ENCODE measurements at regions not wholly inside any gene's neighbourhood (a gene's known extent, or its start where the extent isn't known, plus 50 kb on each side); places are given as distances from the start of the nearest gene placed in this dataset.

- Histone ChIP-seq H3K79me2 (ENCODE audit: low read length) (no peaks in the 10 kb centered on the region), H3K9me3 (ENCODE audit: low read length) (no peaks in the 10 kb centered on the region), H3K4me1 (ENCODE audit: low read length) (no peaks in the 10 kb centered on the region), H3K27me3 (ENCODE audit: low read length) (no peaks in the 10 kb centered on the region), H3K4me3 (ENCODE audit: low read length) (no peak overlapping the region), H3K4me2 (ENCODE audit: low read depth, low read length, poor library complexity, severe bottlenecking) (no peak overlapping the region), H3K9me2 (replicated peaks; ENCODE audit: insufficient read depth, low read length) (no peaks in the 10 kb centered on the region), H2AFZ (ENCODE audit: low read length) (no peak overlapping the region), H3K27ac (ENCODE audit: low read length) (no peak overlapping the region), H3K9ac (ENCODE audit: low read length) (no peak overlapping the region), H3K36me3 (ENCODE audit: insufficient read depth, low read length) (no peaks in the 10 kb centered on the region), H4K20me1 (ENCODE audit: insufficient read depth, low read depth, low read length) (no peaks in the 10 kb centered on the region)
- DNase-seq = no peak
Observed at GRCh38 chr5:89428624-89429023, 545.6 kb upstream of the MEF2C start.

- Histone ChIP-seq H3K4me2 (ENCODE audit: low read depth, low read length, poor library complexity, severe bottlenecking) (no peak overlapping the region), H3K27me3 (ENCODE audit: low read length) (no peaks in the 10 kb centered on the region), H3K79me2 (ENCODE audit: low read length) (no peaks in the 10 kb centered on the region), H3K4me3 (ENCODE audit: low read length) (no peak overlapping the region), H3K27ac (ENCODE audit: low read length) (no peak overlapping the region), H3K4me1 (ENCODE audit: low read length) (no peaks in the 10 kb centered on the region), H2AFZ (ENCODE audit: low read length) (no peak overlapping the region), H3K9me3 (ENCODE audit: low read length) (no peaks in the 10 kb centered on the region), H3K36me3 (ENCODE audit: insufficient read depth, low read length) (no peaks in the 10 kb centered on the region), H4K20me1 (ENCODE audit: insufficient read depth, low read depth, low read length) (no peaks in the 10 kb centered on the region), H3K9me2 (replicated peaks; ENCODE audit: insufficient read depth, low read length) (no peaks in the 10 kb centered on the region), H3K9ac (ENCODE audit: low read length) (no peak overlapping the region)
- DNase-seq = no peak
Observed at GRCh38 chr5:89425062-89425461, 542.1 kb upstream of the MEF2C start.

DNA sequence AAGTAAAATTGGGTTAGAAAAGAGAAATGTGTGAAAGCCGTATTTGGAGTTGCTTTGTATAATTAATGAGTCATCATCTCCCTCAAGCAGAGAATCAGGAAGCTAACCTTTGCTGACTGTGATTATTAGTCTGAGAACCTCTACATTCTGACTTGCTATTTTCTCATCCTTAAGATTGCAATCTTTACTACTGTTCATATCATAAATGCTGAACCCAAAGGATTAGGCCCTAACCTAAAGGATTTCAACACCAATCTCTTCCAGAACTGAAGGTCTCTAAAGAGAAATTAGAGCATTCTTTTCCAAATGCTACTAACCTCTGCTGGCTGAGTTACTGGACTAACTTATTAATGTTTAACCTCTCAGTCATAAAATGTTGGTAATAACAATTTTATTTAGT, 538.1 kb upstream of the MEF2C start:
- no peaks in the 10 kb centered on the region for H4K20me1 ChIP-seq (ENCODE audit: insufficient read depth, low read depth, low read length)
- H2AFZ ChIP-seq (ENCODE audit: low read length) = no peak overlapping the region
- no peak overlapping the region for H3K4me2 ChIP-seq (ENCODE audit: low read depth, low read length, poor library complexity, severe bottlenecking)

DNA sequence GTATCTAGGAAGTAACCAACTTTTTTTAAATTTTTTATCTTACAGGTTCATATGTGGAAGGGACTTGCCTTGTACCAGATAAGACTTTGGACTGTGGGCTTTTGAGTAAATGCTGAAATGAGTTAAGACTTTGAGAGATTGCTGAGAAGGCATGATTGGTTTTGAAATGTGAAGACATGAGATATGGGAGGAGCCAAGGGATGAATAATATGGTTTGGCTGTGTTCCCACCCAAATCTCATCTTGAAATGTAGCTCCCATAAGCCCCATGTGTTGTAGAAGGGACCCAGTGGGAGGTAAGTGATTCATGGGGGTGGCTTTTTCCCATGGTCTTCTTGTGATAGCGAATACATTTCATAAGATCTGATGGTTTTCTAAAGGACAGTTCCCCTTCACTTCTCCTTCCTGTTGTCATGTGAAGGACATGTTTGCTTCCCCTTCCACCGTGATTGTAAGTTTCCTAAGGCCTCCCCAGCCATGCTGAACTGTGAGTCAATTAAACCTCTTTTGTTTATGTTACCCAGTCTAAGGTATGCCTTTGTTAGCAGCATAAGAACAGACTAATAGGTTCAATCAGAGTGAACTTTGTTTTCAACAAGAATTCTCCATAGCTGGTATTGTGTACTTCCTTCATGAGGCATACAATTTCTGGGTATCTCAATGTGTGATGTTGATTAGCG, 535.6 kb upstream of the MEF2C start:
- no peak overlapping the region for H3K9ac ChIP-seq (ENCODE audit: low read length)
- DNase-seq = no peak
- no peaks in the 10 kb centered on the region for H3K27me3 ChIP-seq (ENCODE audit: low read length)
- no peaks in the 10 kb centered on the region for H3K9me2 ChIP-seq (replicated peaks; ENCODE audit: insufficient read depth, low read length)
- H3K4me1 ChIP-seq (ENCODE audit: low read length) = no peaks in the 10 kb centered on the region
- H3K79me2 ChIP-seq (ENCODE audit: low read length) = no peaks in the 10 kb centered on the region
- H3K9me3 ChIP-seq (ENCODE audit: low read length) = no peaks in the 10 kb centered on the region
- H3K4me3 ChIP-seq (ENCODE audit: low read length) = no peak overlapping the region
- H3K4me2 ChIP-seq (ENCODE audit: low read depth, low read length, poor library complexity, severe bottlenecking) = no peak overlapping the region
- no peaks in the 10 kb centered on the region for H3K36me3 ChIP-seq (ENCODE audit: insufficient read depth, low read length)
- H4K20me1 ChIP-seq (ENCODE audit: insufficient read depth, low read depth, low read length) = no peaks in the 10 kb centered on the region
- no peak overlapping the region for H2AFZ ChIP-seq (ENCODE audit: low read length)
- no peak overlapping the region for H3K27ac ChIP-seq (ENCODE audit: low read length)

More for the DNA sequence above, 538.1 kb upstream of the MEF2C start:
- no peak overlapping the region for H3K27ac ChIP-seq (ENCODE audit: low read length)
- no peaks in the 10 kb centered on the region for H3K9me2 ChIP-seq (replicated peaks; ENCODE audit: insufficient read depth, low read length)
- no peaks in the 10 kb centered on the region for H3K36me3 ChIP-seq (ENCODE audit: insufficient read depth, low read length)
- H3K4me1 ChIP-seq (ENCODE audit: low read length) = no peaks in the 10 kb centered on the region
- H3K27me3 ChIP-seq (ENCODE audit: low read length) = no peaks in the 10 kb centered on the region
- H3K9me3 ChIP-seq (ENCODE audit: low read length) = no peaks in the 10 kb centered on the region
- no peak for DNase-seq
- no peak overlapping the region for H3K9ac ChIP-seq (ENCODE audit: low read length)
- H3K79me2 ChIP-seq (ENCODE audit: low read length) = no peaks in the 10 kb centered on the region
- H3K4me3 ChIP-seq (ENCODE audit: low read length) = no peak overlapping the region

DNA sequence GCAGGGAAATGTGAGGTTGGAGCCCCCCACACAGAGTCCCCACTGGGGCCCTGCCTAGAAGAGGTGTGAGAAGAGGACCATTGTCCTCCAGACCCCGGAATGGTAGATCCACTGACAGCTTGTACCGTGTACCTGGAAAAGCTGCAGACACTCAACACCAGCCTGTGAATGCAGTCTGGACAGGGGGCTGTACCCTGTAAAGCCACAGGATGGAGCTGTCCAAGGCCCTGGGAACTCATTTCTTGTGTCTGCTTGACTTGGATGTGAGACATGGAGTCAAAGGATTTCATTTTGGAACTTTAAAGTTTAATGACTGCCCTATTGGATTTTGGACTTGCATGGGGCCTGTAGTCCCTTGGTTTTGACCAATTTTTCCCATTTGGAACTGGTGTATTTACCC, 535.0 kb upstream of the MEF2C start:
- no peak for DNase-seq
- H3K27me3 ChIP-seq (ENCODE audit: low read length) = no peaks in the 10 kb centered on the region
- H3K79me2 ChIP-seq (ENCODE audit: low read length) = no peaks in the 10 kb centered on the region
- H3K9me3 ChIP-seq (ENCODE audit: low read length) = no peaks in the 10 kb centered on the region
- no peaks in the 10 kb centered on the region for H4K20me1 ChIP-seq (ENCODE audit: insufficient read depth, low read depth, low read length)
- H3K9me2 ChIP-seq (replicated peaks; ENCODE audit: insufficient read depth, low read length) = no peaks in the 10 kb centered on the region
- no peak overlapping the region for H2AFZ ChIP-seq (ENCODE audit: low read length)
- H3K36me3 ChIP-seq (ENCODE audit: insufficient read depth, low read length) = no peaks in the 10 kb centered on the region
- H3K4me3 ChIP-seq (ENCODE audit: low read length) = no peak overlapping the region
- no peak overlapping the region for H3K4me2 ChIP-seq (ENCODE audit: low read depth, low read length, poor library complexity, severe bottlenecking)
- no peak overlapping the region for H3K27ac ChIP-seq (ENCODE audit: low read length)
- no peak overlapping the region for H3K9ac ChIP-seq (ENCODE audit: low read length)
- no peaks in the 10 kb centered on the region for H3K4me1 ChIP-seq (ENCODE audit: low read length)

DNA sequence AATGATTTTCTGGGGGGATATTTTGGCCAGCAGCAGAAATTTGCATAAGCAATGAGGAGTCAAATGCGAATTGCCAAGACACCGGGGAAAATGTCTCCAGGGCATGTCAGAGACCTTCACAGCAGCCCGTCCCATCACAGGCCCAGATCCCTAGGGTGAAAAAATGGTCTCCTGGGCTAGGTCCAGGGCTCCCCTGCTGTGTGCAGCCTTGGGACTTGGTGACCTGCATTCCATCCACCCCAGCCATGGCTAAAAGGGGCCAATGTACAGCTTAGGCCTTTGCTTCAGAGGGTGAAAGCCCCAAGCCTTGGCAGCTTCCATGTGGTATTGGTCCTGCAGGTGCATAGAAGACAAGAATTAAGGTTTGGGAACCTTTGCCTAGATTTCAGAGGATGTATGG, 534.5 kb upstream of the MEF2C start:
- H3K79me2 ChIP-seq (ENCODE audit: low read length) = no peaks in the 10 kb centered on the region
- no peak overlapping the region for H3K4me2 ChIP-seq (ENCODE audit: low read depth, low read length, poor library complexity, severe bottlenecking)
- no peaks in the 10 kb centered on the region for H3K27me3 ChIP-seq (ENCODE audit: low read length)
- no peak overlapping the region for H3K4me3 ChIP-seq (ENCODE audit: low read length)
- no peak overlapping the region for H3K27ac ChIP-seq (ENCODE audit: low read length)
- H3K9me3 ChIP-seq (ENCODE audit: low read length) = no peaks in the 10 kb centered on the region
- H2AFZ ChIP-seq (ENCODE audit: low read length) = no peak overlapping the region
- H3K9ac ChIP-seq (ENCODE audit: low read length) = no peak overlapping the region
- no peaks in the 10 kb centered on the region for H3K36me3 ChIP-seq (ENCODE audit: insufficient read depth, low read length)
- DNase-seq = no peak
- no peaks in the 10 kb centered on the region for H3K4me1 ChIP-seq (ENCODE audit: low read length)
- H4K20me1 ChIP-seq (ENCODE audit: insufficient read depth, low read depth, low read length) = no peaks in the 10 kb centered on the region
- H3K9me2 ChIP-seq (replicated peaks; ENCODE audit: insufficient read depth, low read length) = no peaks in the 10 kb centered on the region

GRCh38 chr5:89411891-89412290, 528.9 kb upstream of the MEF2C start:
- Histone ChIP-seq H4K20me1 (ENCODE audit: insufficient read depth, low read depth, low read length) (no peaks in the 10 kb centered on the region), H3K4me2 (ENCODE audit: low read depth, low read length, poor library complexity, severe bottlenecking) (no peak overlapping the region), H3K9me3 (ENCODE audit: low read length) (no peaks in the 10 kb centered on the region), H3K36me3 (ENCODE audit: insufficient read depth, low read length) (no peaks in the 10 kb centered on the region), H3K4me3 (ENCODE audit: low read length) (no peak overlapping the region), H3K9me2 (replicated peaks; ENCODE audit: insufficient read depth, low read length) (no peaks in the 10 kb centered on the region), H3K79me2 (ENCODE audit: low read length) (no peaks in the 10 kb centered on the region), H2AFZ (ENCODE audit: low read length) (no peak overlapping the region), H3K9ac (ENCODE audit: low read length) (no peak overlapping the region), H3K27ac (ENCODE audit: low read length) (no peak overlapping the region), H3K4me1 (ENCODE audit: low read length) (no peaks in the 10 kb centered on the region), H3K27me3 (ENCODE audit: low read length) (no peaks in the 10 kb centered on the region)
- DNase-seq = no peak

- Histone ChIP-seq H3K4me3 (ENCODE audit: low read length) (no peak overlapping the region), H3K4me2 (ENCODE audit: low read depth, low read length, poor library complexity, severe bottlenecking) (no peak overlapping the region), H3K4me1 (ENCODE audit: low read length) (no peaks in the 10 kb centered on the region), H3K9ac (ENCODE audit: low read length) (no peak overlapping the region), H3K79me2 (ENCODE audit: low read length) (no peaks in the 10 kb centered on the region), H3K36me3 (ENCODE audit: insufficient read depth, low read length) (no peaks in the 10 kb centered on the region), H3K9me3 (ENCODE audit: low read length) (no peaks in the 10 kb centered on the region), H3K27me3 (ENCODE audit: low read length) (no peaks in the 10 kb centered on the region), H2AFZ (ENCODE audit: low read length) (no peak overlapping the region), H3K9me2 (replicated peaks; ENCODE audit: insufficient read depth, low read length) (no peaks in the 10 kb centered on the region), H4K20me1 (ENCODE audit: insufficient read depth, low read depth, low read length) (no peaks in the 10 kb centered on the region), H3K27ac (ENCODE audit: low read length) (no peak overlapping the region)
- DNase-seq = no peak
Observed at GRCh38 chr5:89407054-89407453, 524.1 kb upstream of the MEF2C start.

GRCh38 chr5:89401659-89402058, 518.7 kb upstream of the MEF2C start:
- no peak overlapping the region for H3K4me3 ChIP-seq (ENCODE audit: low read length)
- no peak overlapping the region for H3K4me2 ChIP-seq (ENCODE audit: low read depth, low read length, poor library complexity, severe bottlenecking)
- no peaks in the 10 kb centered on the region for H3K27me3 ChIP-seq (ENCODE audit: low read length)
- no peak overlapping the region for H3K9ac ChIP-seq (ENCODE audit: low read length)
- H2AFZ ChIP-seq (ENCODE audit: low read length) = no peak overlapping the region
- H3K9me2 ChIP-seq (replicated peaks; ENCODE audit: insufficient read depth, low read length) = no peaks in the 10 kb centered on the region
- H4K20me1 ChIP-seq (ENCODE audit: insufficient read depth, low read depth, low read length) = no peaks in the 10 kb centered on the region
- no peaks in the 10 kb centered on the region for H3K9me3 ChIP-seq (ENCODE audit: low read length)
- H3K36me3 ChIP-seq (ENCODE audit: insufficient read depth, low read length) = no peaks in the 10 kb centered on the region
- H3K27ac ChIP-seq (ENCODE audit: low read length) = no peak overlapping the region
- DNase-seq = no peak
- no peaks in the 10 kb centered on the region for H3K4me1 ChIP-seq (ENCODE audit: low read length)
- H3K79me2 ChIP-seq (ENCODE audit: low read length) = no peaks in the 10 kb centered on the region

Data from Karpas-422 (cell line).